ENCODE measurements at regions not wholly inside any gene's neighbourhood (a gene's known extent, or its start where the extent isn't known, plus 50 kb on each side); places are given as distances from the start of the nearest gene placed in this dataset.

DNA sequence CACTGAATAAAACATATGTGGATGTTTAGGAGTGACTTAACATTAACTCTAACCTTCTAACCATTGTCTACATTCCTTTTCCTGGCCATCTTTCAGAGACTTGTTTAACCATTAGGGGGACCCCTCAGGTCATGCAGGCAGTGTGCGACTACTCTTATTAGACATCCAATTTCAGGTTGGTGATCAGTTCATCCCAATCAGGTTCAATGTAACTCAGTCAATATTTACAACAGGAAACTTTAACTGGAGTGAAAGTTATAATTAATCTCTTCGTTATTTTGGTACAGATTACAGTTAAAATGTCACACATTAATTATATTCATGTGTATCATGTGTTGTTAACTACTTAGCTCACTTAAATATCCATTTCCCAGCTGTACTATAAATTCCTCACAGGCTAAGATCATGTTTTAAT is 68.8 kb upstream of the RGS1 start (continued):
- TF ChIP-seq, protein P1, sequence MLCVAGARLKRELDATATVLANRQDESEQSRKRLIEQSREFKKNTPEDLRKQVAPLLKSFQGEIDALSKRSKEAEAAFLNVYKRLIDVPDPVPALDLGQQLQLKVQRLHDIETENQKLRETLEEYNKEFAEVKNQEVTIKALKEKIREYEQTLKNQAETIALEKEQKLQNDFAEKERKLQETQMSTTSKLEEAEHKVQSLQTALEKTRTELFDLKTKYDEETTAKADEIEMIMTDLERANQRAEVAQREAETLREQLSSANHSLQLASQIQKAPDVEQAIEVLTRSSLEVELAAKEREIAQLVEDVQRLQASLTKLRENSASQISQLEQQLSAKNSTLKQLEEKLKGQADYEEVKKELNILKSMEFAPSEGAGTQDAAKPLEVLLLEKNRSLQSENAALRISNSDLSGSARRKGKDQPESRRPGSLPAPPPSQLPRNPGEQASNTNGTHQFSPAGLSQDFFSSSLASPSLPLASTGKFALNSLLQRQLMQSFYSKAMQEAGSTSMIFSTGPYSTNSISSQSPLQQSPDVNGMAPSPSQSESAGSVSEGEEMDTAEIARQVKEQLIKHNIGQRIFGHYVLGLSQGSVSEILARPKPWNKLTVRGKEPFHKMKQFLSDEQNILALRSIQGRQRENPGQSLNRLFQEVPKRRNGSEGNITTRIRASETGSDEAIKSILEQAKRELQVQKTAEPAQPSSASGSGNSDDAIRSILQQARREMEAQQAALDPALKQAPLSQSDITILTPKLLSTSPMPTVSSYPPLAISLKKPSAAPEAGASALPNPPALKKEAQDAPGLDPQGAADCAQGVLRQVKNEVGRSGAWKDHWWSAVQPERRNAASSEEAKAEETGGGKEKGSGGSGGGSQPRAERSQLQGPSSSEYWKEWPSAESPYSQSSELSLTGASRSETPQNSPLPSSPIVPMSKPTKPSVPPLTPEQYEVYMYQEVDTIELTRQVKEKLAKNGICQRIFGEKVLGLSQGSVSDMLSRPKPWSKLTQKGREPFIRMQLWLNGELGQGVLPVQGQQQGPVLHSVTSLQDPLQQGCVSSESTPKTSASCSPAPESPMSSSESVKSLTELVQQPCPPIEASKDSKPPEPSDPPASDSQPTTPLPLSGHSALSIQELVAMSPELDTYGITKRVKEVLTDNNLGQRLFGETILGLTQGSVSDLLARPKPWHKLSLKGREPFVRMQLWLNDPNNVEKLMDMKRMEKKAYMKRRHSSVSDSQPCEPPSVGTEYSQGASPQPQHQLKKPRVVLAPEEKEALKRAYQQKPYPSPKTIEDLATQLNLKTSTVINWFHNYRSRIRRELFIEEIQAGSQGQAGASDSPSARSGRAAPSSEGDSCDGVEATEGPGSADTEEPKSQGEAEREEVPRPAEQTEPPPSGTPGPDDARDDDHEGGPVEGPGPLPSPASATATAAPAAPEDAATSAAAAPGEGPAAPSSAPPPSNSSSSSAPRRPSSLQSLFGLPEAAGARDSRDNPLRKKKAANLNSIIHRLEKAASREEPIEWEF (IDR thresholded peaks at IDR 0.05; ENCODE audit: insufficient replicate concordance, low read depth, low read length) = peak; percentile 26
- TF ChIP-seq, protein P2, sequence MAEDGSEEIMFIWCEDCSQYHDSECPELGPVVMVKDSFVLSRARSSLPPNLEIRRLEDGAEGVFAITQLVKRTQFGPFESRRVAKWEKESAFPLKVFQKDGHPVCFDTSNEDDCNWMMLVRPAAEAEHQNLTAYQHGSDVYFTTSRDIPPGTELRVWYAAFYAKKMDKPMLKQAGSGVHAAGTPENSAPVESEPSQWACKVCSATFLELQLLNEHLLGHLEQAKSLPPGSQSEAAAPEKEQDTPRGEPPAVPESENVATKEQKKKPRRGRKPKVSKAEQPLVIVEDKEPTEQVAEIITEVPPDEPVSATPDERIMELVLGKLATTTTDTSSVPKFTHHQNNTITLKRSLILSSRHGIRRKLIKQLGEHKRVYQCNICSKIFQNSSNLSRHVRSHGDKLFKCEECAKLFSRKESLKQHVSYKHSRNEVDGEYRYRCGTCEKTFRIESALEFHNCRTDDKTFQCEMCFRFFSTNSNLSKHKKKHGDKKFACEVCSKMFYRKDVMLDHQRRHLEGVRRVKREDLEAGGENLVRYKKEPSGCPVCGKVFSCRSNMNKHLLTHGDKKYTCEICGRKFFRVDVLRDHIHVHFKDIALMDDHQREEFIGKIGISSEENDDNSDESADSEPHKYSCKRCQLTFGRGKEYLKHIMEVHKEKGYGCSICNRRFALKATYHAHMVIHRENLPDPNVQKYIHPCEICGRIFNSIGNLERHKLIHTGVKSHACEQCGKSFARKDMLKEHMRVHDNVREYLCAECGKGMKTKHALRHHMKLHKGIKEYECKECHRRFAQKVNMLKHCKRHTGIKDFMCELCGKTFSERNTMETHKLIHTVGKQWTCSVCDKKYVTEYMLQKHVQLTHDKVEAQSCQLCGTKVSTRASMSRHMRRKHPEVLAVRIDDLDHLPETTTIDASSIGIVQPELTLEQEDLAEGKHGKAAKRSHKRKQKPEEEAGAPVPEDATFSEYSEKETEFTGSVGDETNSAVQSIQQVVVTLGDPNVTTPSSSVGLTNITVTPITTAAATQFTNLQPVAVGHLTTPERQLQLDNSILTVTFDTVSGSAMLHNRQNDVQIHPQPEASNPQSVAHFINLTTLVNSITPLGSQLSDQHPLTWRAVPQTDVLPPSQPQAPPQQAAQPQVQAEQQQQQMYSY (CRISPR knock-in tag; IDR thresholded peaks at IDR 0.05) = no peak
- TF ChIP-seq, protein P3, sequence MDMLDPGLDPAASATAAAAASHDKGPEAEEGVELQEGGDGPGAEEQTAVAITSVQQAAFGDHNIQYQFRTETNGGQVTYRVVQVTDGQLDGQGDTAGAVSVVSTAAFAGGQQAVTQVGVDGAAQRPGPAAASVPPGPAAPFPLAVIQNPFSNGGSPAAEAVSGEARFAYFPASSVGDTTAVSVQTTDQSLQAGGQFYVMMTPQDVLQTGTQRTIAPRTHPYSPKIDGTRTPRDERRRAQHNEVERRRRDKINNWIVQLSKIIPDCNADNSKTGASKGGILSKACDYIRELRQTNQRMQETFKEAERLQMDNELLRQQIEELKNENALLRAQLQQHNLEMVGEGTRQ (IDR thresholded peaks at IDR 0.05; ENCODE audit: borderline replicate concordance, low read depth, low read length) = no peak
- TF ChIP-seq CBX3 (IDR thresholded peaks at IDR 0.05; ENCODE audit: borderline replicate concordance, low read depth) (no peak), SIX5 (IDR thresholded peaks at IDR 0.05; ENCODE audit: low read depth, low read length, severe bottlenecking) (no peak), CHD2 (IDR thresholded peaks at IDR 0.05; ENCODE audit: borderline replicate concordance, low read depth, low read length) (no peak), ZNF24 (IDR thresholded peaks at IDR 0.05) (peak; percentile 54), BCL11A (IDR thresholded peaks at IDR 0.05; ENCODE audit: low read depth, low read length) (no peak), ZNF207 (IDR thresholded peaks at IDR 0.05; ENCODE audit: borderline replicate concordance) (peak; percentile 41; the same call in 1 of the 2 replicates), POLR2AphosphoS5 (IDR thresholded peaks at IDR 0.05; ENCODE audit: low read length) (no peak), ETV6 (conservative IDR thresholded peaks at IDR 0.05 in 1 of 2, IDR thresholded peaks at IDR 0.05 in 1 of 2; ENCODE audit: borderline replicate concordance in 1 of 2, low read depth in 1 of 2) (no peak)
- TF ChIP-seq, protein P4, sequence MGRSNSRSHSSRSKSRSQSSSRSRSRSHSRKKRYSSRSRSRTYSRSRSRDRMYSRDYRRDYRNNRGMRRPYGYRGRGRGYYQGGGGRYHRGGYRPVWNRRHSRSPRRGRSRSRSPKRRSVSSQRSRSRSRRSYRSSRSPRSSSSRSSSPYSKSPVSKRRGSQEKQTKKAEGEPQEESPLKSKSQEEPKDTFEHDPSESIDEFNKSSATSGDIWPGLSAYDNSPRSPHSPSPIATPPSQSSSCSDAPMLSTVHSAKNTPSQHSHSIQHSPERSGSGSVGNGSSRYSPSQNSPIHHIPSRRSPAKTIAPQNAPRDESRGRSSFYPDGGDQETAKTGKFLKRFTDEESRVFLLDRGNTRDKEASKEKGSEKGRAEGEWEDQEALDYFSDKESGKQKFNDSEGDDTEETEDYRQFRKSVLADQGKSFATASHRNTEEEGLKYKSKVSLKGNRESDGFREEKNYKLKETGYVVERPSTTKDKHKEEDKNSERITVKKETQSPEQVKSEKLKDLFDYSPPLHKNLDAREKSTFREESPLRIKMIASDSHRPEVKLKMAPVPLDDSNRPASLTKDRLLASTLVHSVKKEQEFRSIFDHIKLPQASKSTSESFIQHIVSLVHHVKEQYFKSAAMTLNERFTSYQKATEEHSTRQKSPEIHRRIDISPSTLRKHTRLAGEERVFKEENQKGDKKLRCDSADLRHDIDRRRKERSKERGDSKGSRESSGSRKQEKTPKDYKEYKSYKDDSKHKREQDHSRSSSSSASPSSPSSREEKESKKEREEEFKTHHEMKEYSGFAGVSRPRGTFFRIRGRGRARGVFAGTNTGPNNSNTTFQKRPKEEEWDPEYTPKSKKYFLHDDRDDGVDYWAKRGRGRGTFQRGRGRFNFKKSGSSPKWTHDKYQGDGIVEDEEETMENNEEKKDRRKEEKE (IDR thresholded peaks at IDR 0.05) = no peak
- TF ChIP-seq, protein P5, sequence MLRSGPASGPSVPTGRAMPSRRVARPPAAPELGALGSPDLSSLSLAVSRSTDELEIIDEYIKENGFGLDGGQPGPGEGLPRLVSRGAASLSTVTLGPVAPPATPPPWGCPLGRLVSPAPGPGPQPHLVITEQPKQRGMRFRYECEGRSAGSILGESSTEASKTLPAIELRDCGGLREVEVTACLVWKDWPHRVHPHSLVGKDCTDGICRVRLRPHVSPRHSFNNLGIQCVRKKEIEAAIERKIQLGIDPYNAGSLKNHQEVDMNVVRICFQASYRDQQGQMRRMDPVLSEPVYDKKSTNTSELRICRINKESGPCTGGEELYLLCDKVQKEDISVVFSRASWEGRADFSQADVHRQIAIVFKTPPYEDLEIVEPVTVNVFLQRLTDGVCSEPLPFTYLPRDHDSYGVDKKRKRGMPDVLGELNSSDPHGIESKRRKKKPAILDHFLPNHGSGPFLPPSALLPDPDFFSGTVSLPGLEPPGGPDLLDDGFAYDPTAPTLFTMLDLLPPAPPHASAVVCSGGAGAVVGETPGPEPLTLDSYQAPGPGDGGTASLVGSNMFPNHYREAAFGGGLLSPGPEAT (IDR thresholded peaks at IDR 0.05; ENCODE audit: low read depth) = no peak
- TF ChIP-seq, protein P6, sequence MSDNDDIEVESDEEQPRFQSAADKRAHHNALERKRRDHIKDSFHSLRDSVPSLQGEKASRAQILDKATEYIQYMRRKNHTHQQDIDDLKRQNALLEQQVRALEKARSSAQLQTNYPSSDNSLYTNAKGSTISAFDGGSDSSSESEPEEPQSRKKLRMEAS (IDR thresholded peaks at IDR 0.05; ENCODE audit: low read depth, low read length) = no peak
